Neural progenitor cell (in vitro differentiated cells): ENCODE measurements at regions not wholly inside any gene's neighbourhood (a gene's known extent, or its start where the extent isn't known, plus 50 kb on each side); places are given as distances from the start of the nearest gene placed in this dataset.

Source experiments
- CTCF ChIP-seq: fragments of 200-600 bp; sonication (generic); IDR thresholded peaks from 2 replicates; pipeline ENCODE4 v1.5.1; 2017; ENCODE audit warnings: antibody characterized with exemption, mild to moderate bottlenecking
- EZH2 ChIP-seq: fragments of 200-600 bp; sonication (generic); IDR thresholded peaks from 2 replicates; pipeline ENCODE4 v1.6.1; 2017; ENCODE audit warnings: antibody characterized with exemption, mild to moderate bottlenecking, moderate library complexity

- TF ChIP-seq EZH2 (no peak), CTCF (no peak)
These were observed 50.4 kb downstream of the RTL9 start for GRCh38 chrX:110408949-110409588.
